AG09319 (cell line): ENCODE measurements at regions not wholly inside any gene's neighbourhood (a gene's known extent, or its start where the extent isn't known, plus 50 kb on each side); places are given as distances from the start of the nearest gene placed in this dataset.

Experiments
- DNase-seq: peaks from one replicate; pipeline ENCODE4 v3.0.0-alpha.2; 2010; ENCODE audit warnings: low read depth; ENCODE audit errors: extremely low read depth
- TF ChIP-seq, protein P1 (sequence below): IDR thresholded peaks from 2 replicates; pipeline ENCODE4 v1.5.1; 2011; ENCODE audit warnings: low read depth, mild to moderate bottlenecking, inconsistent platforms, low read length, moderate library complexity

DNA sequence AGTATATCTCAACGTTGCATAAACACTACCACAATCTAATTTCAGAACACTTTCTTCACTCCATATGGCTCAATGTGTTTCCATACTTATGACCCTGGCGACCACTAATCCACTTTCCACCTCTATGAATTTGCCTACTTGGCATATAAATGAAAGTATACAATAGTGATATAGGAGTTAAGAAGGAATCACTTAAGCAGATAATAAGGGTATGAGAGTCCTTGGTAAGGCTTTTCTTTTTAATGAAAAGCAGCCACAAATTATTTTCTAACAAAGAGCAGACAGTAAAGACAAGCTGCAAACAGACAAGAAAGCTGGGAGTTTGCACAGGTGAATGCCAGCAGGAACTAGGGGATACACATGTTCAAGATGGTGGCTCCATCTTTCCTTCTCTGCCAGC, 615.1 kb upstream of the NUDT12 start:
- TF ChIP-seq, protein P1, sequence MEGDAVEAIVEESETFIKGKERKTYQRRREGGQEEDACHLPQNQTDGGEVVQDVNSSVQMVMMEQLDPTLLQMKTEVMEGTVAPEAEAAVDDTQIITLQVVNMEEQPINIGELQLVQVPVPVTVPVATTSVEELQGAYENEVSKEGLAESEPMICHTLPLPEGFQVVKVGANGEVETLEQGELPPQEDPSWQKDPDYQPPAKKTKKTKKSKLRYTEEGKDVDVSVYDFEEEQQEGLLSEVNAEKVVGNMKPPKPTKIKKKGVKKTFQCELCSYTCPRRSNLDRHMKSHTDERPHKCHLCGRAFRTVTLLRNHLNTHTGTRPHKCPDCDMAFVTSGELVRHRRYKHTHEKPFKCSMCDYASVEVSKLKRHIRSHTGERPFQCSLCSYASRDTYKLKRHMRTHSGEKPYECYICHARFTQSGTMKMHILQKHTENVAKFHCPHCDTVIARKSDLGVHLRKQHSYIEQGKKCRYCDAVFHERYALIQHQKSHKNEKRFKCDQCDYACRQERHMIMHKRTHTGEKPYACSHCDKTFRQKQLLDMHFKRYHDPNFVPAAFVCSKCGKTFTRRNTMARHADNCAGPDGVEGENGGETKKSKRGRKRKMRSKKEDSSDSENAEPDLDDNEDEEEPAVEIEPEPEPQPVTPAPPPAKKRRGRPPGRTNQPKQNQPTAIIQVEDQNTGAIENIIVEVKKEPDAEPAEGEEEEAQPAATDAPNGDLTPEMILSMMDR, result no peak
- DNase-seq, result no peak

DNA sequence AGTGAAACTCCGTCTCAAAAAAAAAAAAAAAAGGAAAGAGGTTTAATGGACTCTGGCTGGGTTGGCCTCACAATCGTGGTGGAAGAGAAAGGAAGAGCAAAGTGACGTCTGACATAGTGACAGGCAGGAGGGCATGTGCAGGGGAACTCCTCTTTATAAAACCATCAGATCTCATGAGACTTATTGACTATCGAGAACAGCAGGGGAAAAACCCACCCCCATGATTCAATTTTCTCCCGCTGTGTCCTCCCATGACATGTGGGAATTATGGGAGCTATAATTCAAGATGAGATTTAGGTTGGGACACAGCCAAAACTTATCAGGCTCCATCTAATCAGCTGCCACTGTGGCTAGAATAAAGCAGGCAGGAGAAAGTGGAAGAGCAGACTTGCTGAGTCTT, 610.4 kb upstream of the NUDT12 start:
- TF ChIP-seq, protein P1, result no peak
- DNase-seq, result no peak

DNA sequence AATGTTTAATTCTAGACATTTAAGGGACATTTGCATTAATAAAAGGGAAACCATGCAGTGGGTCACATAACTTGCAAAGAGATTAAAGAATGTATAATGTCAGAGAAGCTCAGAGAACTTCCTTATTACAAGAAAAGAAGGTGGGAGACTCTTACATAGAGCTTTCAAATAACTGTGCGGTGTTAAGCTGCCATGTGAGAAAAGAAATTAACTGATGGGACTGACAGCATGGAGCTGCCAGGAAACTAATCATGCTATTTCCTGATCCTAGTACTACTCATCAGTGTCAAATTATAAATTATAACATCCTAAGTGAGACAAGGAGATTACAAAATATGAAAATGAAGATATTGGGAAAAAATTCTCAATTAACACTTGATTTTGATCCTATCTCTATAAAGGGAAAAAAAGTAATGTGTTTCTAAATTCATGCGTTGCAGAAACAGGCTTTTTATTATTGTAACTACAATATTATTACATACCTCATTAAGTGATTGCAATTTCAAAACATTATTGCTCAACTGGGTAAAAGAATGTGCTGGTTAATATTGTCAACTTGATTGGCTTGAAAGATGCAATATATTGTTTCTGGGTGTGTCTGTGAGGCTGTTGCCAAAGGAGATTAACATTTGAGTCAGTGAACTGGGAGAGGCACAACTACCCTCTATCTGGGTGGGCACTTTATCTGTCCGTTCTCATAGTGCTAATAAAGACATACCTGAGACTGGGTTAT, 609.5 kb upstream of the NUDT12 start:
- TF ChIP-seq, protein P1, result no peak
- DNase-seq, result no peak

DNA sequence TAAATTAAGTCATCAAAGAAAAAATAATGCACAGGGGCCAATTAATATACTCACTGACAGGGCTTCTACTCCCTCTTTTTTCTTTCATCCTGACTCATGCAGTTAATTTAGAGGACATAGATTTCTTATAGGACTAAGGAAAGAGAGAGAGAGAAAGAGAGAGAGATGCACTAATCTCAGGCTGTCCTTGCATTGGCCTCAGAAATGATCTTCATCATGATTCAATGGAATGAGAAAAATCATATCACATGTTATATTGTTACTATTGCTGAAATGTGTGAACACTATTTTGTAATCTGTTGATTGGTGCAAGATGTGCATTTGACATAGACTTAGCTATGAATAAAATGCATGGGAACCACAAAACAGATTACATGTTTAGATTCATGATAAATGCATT, 608.3 kb upstream of the NUDT12 start:
- no peak for DNase-seq
- TF ChIP-seq, protein P1, result no peak

DNA sequence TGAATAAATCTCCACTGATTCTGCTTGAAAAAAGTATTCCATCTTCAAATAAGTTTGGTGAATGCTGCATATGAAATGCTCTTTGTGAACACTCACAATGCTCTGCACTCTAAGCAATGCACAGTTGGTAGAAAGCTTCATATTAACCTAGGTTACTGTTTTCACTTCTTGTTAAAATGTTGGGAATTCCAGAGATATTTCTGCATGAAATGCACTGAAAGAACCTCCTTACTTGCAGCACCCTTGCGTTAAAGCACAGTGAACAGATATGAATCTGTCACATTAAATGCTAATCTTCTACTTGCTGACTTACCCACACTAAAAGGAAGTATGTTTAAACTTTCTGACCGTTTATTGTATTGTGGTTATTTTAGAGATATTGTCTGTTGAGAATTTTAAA, 584.1 kb upstream of the NUDT12 start:
- TF ChIP-seq, protein P1, result no peak
- DNase-seq, result no peak

DNA sequence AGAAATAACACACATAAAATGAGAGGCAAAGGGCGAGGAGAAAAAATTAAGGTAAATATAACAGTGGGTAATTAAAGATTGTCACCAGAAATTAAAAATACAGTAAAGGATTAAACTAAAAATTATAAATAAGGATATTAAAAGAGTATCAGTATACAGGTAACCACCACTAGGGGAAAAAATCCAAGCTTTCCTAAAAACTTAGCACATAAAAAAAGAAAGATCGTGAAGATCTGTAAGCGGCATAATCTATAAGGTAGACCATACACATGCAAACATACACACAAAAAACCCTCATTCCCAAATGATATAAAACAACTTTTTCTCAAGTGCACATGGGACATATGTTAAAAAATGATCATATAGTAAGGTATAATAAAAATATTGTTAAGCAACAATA, 577.3 kb upstream of the NUDT12 start:
- TF ChIP-seq, protein P1, result no peak
- no peak for DNase-seq

DNA sequence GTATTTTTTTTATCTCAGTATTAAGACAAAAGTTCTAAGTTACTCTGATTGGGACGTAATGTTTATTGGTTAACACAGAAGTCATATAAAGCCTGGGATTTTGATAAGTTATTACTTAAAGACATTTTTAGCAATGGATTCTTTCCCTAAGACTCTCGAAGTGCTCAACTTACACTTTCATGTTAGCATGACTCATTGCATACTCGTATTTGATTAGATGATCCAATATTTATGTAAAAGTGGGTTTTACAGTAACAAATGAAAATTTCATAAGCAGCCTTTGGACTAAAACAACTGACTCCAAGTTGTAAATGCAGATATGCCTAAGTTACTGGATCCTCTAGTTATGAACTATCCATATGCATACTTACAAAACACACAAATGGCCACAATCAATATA, 567.7 kb upstream of the NUDT12 start:
- no peak for DNase-seq
- TF ChIP-seq, protein P1, result no peak
